ENCODE measurements at regions not wholly inside any gene's neighbourhood (a gene's known extent, or its start where the extent isn't known, plus 50 kb on each side); places are given as distances from the start of the nearest gene placed in this dataset.

GRCh38 chr1:199727682-199728081, 299.8 kb upstream of the NR5A2 start:
- DNase-seq, result no peak

- DNase-seq, result no peak
Observed at GRCh38 chr1:199728345-199728744, 299.2 kb upstream of the NR5A2 start.

- DNase-seq, result no peak
Observed at GRCh38 chr1:199733125-199733524, 294.4 kb upstream of the NR5A2 start.

- DNase-seq, result no peak
Observed at GRCh38 chr1:199734186-199734585, 293.3 kb upstream of the NR5A2 start.

GRCh38 chr1:199735660-199736059, 291.9 kb upstream of the NR5A2 start:
- DNase-seq, result no peak

GRCh38 chr1:199736646-199737045, 290.9 kb upstream of the NR5A2 start:
- DNase-seq, result no peak

- DNase-seq, result no peak
Observed at GRCh38 chr1:199741586-199741985, 285.9 kb upstream of the NR5A2 start.

GRCh38 chr1:199742547-199742946, 285.0 kb upstream of the NR5A2 start:
- DNase-seq, result no peak

GRCh38 chr1:199743227-199743626, 284.3 kb upstream of the NR5A2 start:
- no peak for DNase-seq

- no peak for DNase-seq
Observed at GRCh38 chr1:199746666-199747384, 280.7 kb upstream of the NR5A2 start.

GRCh38 chr1:199747984-199748383, 279.5 kb upstream of the NR5A2 start:
- no peak for DNase-seq

- DNase-seq, result no peak
Observed at GRCh38 chr1:199751506-199751905, 276.0 kb upstream of the NR5A2 start.

- DNase-seq, result no peak
Observed at GRCh38 chr1:199751962-199752687, 275.4 kb upstream of the NR5A2 start.

GRCh38 chr1:199752688-199753027, 274.9 kb upstream of the NR5A2 start:
- DNase-seq, result no peak

- no peak for DNase-seq
Observed at GRCh38 chr1:199753513-199753912, 274.0 kb upstream of the NR5A2 start.

GRCh38 chr1:199756066-199756465, 271.4 kb upstream of the NR5A2 start:
- DNase-seq, result no peak

- no peak for DNase-seq
Observed at GRCh38 chr1:199758626-199759255, 268.8 kb upstream of the NR5A2 start.

- DNase-seq, result no peak
Observed at GRCh38 chr1:199759268-199759730, 268.2 kb upstream of the NR5A2 start.

- DNase-seq, result no peak
Observed at GRCh38 chr1:199762572-199762971, 264.9 kb upstream of the NR5A2 start.

GRCh38 chr1:199766218-199766792, 261.2 kb upstream of the NR5A2 start:
- no peak for DNase-seq

GRCh38 chr1:199767700-199768099, 259.8 kb upstream of the NR5A2 start:
- no peak for DNase-seq

GRCh38 chr1:199774433-199775089, 252.9 kb upstream of the NR5A2 start:
- no peak for DNase-seq

Measured in activated naive CD4-positive, alpha-beta T cell treated with anti-CD3 and anti-CD28 coated beads, Interleukin-2, amount 50 U/mL, for 16 hours (primary cell).